GM20431 (cell line): ENCODE measurements at regions not wholly inside any gene's neighbourhood (a gene's known extent, or its start where the extent isn't known, plus 50 kb on each side); places are given as distances from the start of the nearest gene placed in this dataset.
"Not testable (repeated sequence)": the region's sequence is repeated elsewhere in the genome, so short reads cannot be mapped to it uniquely, and the experiment has no call there.

Experiments
- in situ Hi-C: fragments of 300-500 bp; cut with MseI, MboI; formaldehyde crosslinking; loops from one replicate; pipeline ENCODE4 v1.15.0; 2020; ENCODE audit warnings: low sequenced_read_pairs; ENCODE audit not compliant: unreplicated experiment

DNA sequence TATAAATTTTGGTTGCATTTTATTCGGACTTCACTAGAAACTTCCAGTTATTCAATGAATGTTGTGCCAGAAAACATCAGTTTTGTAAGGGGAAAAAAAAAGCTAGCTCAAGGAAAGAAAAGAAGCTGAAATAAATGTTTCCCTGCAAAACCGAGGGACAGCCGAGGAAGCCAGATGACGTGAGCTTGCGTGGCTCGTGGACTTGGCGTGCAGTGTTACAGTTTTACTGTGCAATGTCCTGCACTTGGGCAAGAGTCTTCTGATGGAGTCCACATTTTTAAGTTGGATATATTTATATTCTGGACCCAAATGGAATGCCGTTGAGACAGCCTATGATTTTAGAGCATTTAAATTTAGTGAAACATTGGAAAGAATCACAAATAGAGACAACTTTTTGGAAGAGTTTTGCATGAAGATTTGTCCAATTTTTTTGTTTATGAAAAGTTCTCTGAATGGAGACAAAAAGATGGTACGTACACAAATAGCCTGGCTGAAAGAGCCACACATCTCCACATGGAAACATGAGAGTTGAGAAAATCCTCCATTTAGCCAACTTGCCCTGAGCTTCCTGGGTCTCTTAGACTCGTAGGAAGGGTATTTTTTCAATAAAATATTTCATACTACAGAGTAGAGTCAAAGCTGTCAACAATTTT lies 210.5 kb downstream of the BANP start:
- in situ Hi-C loops, result not testable (repeated sequence)

DNA sequence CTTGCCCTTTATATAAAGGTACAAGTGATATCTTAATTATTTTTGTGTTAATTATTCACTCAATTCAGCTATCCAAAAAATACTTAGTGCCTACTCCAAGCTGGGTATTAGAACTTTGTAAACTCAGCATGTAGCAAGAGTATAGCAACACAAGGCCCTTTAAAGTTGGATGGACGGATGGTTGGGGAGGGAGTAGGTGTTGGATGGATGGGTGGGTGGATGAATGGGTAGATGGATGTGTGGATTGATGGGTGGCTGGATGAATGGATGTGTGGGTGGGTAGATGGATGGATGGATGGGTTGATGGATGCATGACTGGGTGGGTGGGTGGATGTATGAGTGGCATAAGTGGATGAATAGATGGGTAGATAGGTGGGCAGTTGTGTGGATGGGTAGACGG lies 211.5 kb downstream of the BANP start:
- in situ Hi-C loops, result not testable (repeated sequence)

DNA sequence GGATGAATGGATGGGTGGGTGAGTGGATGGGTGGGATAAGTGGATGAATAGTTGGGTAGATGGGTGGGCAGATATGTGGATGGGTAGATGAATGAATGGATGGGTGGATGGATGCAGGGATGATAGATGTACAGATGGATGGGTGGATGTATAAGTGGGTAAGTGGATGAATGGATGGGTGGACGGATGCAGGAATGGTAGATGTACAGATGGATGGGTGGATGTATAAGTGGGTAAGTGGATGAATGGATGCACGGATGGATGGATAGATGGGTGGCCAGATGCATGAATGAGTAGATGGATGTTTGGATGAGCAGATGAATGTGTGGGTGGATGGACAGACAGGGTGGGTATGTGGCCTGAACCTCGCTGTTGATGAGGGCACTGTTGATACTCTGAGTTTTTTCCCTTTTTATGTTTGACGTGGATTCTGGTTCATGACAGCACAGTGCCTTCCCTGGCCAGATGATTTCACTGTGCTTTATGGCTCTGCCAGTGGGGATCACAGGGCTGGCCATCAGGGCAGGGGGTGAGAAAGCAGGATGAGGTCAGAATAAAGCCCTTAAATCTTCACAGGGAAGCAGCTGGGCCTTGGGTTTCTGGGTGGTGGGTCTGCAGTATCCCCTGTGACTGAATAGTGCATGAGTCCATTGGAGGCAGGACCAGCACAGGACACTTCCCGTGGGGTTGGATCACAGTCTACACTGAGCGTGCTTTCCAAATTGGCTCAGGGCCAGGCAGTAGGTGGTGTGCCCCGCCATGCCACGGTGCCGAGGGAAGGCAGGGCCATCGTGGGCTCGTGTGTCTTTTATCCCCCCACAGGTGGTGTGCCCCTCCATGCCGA lies 213.2 kb downstream of the BANP start:
- in situ Hi-C loops, result not testable (repeated sequence)

DNA sequence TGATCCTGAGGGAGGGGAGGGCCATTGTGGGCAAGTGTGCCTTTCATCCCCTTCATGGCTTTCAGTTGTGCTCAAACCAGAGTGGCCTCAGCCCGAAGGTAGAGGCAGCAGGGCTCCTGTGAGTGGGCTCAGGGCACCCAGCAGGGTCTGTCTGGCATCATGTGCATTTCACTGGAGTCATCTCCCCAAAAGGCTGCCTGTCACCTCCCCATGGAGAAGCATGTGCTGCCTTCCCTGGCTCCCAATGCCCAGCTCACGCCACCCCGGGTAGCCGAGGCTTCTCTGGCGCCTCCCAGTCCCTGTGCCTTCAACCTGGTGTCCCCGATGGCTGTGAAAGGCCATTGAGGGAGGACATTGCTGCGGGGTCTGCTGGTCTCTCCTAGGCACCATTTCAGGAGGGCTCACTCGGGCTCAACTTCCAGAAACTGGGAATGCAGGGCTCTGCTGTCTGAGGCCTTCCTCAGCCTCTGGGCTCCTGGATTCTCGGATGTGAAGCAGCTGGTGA lies 213.9 kb downstream of the BANP start:
- in situ Hi-C loops, result not testable (repeated sequence)

DNA sequence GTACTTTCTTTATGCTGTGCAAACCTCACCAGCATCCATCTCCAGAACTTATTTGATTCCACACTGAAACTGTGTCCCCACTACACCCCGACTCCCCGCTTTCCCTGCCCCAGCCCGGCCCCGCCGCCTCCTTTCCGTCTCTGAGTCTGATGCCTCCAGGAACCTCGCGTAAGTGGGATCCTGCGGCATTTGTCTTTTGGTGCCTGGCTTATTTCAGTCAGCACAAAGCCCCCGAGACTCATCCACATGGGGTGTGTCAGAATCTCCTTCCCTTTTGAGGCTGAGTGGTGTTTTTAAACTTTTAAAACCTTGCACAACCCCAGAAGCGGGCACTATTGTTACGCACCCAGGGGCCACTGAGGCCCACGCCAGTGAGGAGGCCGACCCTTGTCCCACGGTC lies 214.4 kb downstream of the BANP start:
- in situ Hi-C loops, result not testable (repeated sequence)

DNA sequence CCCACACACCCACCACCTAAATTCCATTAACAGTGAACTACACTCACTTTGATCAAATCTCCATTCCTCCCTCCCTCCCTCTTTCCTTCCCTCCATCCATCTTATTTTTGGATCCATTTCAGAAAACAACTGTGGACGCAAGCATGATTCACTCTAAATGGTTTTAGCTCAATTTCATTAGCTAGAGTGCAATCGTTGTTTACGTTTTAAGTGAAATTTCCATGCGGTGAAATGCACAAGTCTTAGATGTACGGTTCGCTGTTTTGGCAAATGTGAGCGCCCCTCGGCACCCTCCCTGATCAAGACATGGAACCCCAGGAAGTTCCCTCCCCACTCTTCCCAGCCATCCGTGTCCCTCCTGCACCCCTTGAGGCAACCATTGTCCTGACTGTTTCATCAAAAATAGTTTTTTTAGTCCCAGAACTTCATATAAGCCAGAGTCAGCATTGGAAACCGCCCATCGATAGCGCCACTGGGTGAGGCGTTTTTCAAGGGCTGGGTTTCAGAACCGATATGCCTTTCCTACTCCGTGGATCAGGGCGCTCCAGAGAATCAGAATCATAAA lies 215.1 kb downstream of the BANP start:
- in situ Hi-C loops, result not testable (repeated sequence)

DNA sequence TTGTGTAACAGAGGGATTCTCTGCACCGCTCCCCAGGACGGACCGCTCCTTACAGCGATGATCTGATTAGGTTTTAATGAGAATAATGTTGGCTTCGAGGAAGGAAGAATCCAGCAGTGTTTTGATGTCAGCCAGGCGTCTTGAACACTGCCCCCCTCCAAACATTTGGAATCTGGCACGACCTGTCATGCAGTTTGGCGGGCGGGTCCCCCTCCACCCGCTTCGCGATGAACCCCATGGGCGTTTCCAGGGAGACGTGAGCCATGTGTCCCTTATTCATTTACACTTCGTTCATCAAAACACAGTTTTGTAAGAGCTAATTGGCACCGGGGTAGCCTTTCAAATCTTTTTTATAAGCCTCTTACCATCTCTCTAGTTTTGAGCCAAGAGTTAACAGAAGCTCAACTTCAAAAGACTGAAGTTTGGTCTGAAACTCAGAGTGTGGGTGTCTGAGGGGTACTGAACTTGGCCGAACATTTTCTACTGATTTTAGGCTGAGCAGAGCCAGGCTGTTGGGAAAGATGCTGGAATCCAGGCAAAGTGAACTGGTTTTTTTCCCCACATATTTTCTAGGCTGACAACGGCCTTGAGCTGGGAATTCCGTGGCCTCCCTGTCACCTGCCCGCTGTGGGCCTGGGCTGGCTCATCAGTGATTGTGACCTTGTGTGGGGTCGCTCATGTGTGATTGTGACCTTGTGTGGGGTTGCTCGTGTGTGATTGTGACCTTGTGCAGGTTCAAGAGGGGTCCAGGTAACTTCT lies 214.8 kb upstream of the ZNF469 start:
- in situ Hi-C loops, result not testable (repeated sequence)

DNA sequence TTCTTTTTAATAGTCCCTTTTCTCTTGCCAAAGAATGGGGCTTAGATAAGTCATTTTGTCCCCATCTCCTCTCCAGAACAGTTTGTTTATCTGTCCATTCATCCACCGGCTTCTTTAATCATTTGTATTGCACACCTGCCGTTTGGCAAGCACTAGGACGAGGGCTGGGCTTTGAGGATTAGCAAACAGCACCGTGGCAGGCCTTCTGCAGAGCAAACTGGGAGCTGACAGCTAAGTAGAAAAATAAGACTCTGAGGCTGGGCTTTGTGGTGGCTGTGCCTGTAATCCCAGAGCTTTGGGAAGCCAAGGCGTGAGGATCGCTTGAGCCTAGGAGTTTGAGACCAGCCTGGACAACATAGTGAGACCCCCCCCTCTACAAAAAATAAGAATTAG lies 214.2 kb upstream of the ZNF469 start:
- in situ Hi-C loops, result not testable (repeated sequence)

DNA sequence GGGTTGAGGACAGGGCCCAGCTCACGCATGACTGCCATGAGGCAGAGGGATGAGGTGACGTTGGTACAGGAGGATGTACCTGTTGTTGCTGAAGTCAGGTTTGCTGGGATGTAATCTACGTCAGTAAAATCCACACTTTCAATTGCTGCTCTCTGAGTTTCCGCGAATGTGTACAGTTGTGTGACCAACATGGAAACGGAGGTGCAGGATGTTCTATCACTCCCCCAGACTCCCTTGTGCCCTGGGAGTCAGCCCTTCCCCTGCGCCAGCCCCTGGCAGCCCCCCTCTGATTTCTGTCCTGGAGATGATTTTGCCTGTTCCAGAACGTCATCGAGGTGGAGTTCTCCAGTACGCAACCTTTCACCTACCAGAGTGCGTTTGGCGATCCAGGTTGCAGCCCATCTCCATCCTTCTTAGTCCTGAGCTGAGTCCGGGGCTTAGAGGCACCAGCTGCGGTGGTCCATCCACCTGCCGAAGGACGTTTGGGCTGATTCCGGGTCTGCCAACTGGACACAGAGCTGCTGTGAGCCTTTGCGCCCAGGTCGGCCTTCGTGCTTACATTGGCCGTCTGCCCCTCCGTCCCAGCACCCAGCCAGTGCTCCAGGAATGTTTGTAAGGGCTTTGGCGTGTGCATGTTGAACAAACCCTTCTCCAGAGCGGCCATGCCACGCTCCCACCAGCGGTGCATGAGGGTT lies 213.5 kb upstream of the ZNF469 start:
- in situ Hi-C loops, result not testable (repeated sequence)

DNA sequence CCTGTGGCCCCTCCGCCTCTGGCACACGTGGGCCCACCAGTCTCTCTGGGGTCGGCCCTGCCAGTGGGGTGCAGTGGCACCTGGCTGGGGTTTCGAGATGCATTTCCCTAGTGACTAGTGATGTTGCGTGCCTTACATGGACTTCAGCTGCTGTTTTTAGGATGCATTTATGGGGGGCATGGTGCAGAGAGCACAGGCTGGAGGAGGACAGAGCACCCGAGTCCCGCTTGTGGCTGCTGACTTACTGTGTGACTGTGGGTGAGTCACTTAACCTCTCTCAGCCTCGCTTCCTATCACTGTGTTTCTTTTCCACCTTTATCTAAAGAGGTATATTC lies 213.0 kb upstream of the ZNF469 start:
- in situ Hi-C loops, result not testable (repeated sequence)

DNA sequence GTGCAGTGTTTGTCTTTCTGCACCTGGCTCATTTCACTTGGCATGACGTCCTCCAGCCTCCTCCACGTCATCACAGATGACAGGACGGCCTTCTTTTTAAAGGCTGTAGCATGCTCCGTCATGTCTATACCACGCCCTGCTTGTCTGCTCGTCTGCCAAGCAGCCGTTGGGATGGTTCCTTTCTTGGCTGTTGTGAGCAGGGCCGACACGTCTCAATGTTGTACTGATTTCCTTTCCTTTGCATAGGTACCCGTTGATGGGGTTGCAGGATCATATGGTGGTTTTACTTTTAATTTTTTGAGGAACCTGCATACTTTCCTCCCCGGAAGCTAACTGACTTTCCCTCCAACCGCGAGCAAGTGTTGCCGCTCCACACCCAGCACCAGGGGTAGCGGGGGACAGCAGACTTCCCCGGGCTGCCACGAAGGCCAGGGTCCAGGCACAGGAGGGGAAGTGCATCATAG lies 212.2 kb upstream of the ZNF469 start:
- in situ Hi-C loops, result no loop called here

DNA sequence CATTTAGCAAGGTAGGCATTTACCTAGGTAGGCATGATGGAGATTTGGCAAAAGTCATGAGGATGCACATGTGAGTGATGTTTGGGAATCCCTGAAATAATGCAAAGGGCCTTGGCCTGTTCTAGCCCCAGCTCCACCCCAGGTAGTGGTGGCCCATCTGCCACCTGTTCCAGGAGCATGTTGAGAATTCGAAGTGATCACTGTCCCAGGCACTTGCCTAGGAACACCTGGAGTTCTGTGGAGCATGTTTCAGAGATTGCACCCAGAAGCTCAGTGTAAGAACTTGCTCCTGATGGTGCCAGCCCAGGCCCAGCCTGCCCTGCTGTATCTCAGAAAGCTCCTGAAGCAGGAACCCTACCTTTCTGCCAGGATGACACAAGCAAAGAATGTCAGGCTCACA lies 211.6 kb upstream of the ZNF469 start:
- in situ Hi-C loops, result not testable (repeated sequence)

DNA sequence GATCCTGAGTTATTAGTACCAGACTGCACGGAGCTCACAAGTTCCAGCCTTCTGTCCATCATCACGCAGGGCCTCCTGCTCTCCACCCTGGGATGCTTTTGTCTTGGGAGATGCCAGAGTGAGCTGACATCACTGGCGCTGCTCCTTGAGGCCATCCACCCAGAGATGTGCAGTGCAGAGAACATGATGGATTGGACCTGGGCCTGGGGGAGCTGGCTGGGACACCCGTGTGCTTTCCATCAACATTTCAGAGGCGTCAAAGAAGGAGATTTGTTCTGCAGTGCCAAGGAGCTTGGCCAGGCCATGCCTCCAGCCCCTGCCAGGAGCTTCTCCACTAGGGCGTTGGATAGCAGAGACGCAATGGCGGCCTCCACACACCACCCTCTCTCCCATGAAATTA lies 206.6 kb upstream of the ZNF469 start:
- in situ Hi-C loops, result loop anchor here (25.0 kb wide), 1 partner anchor 236 kb away; no protein-coding TSS in a partner anchor

DNA sequence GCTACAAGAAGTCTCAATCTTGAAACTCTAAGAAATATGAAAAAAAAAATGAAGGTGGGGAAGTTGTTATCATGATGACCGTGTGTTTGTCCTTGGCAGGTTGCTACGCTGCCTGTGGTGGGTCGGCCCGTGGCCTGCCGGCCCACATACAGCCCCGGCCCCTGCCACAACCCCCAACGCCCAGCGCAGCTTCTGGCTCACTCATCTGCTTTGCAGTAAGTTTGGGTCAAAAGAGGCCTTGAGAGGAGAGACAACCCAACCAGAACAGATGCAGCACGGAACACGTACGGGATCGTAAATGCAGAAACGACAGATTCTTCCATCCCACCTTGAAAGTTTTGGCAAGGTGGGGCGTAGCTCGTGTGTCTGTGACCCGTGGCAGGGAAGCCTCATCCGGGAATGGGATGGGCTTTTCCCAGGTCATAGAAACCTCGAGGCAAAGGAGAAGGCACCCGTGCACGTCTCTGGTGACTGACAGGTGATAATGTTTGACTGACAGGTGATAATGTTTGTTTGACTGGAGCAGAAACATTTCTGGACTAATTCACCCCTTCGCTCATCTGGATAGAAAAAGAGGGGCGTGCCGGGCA lies 206.1 kb upstream of the ZNF469 start:
- in situ Hi-C loops, result loop anchor here (25.0 kb wide), 1 partner anchor 236 kb away; no protein-coding TSS in a partner anchor

DNA sequence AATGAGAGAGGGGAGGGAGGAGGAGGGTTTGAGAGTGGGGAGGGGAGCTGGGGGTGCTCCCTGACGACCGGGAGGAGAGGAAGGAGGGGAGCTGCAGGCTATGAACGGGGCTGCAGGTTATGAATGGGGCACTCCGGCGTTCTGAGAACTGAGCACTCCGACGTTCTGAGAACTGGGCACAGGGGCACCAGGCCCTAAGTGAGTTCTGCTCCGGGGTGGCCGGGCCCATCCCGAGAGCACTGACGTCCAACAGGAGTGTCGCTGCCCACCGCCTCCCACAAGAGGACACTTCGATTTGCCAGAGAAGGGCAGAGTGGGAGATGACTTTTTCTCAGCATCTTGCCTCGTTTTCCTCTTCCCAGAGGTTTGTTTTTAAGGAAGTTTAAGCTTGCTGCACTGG lies 204.5 kb upstream of the ZNF469 start:
- in situ Hi-C loops, result loop anchor here (25.0 kb wide), 1 partner anchor 234 kb away; no protein-coding TSS in a partner anchor

DNA sequence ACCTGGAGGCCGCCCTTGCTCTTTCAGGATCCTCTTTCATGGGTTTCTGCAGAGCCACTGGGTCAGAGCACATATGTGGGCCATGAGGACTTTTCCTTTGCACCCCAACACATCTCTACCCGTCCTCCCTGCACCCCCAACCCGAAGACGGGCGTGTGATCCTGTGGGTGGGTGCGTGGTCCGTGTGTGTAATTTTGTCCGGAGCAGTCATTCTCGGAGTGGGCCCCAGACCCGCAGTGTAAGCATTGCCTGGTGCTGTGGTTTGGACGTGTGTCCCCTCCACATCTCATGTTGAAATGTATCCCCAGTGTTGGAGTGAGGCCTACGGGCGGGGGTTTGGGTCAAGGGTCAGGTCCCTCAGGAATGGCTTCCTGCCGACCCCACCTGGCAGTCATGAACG lies 203.9 kb upstream of the ZNF469 start:
- in situ Hi-C loops, result loop anchor here (25.0 kb wide), 1 partner anchor 233 kb away; no protein-coding TSS in a partner anchor

DNA sequence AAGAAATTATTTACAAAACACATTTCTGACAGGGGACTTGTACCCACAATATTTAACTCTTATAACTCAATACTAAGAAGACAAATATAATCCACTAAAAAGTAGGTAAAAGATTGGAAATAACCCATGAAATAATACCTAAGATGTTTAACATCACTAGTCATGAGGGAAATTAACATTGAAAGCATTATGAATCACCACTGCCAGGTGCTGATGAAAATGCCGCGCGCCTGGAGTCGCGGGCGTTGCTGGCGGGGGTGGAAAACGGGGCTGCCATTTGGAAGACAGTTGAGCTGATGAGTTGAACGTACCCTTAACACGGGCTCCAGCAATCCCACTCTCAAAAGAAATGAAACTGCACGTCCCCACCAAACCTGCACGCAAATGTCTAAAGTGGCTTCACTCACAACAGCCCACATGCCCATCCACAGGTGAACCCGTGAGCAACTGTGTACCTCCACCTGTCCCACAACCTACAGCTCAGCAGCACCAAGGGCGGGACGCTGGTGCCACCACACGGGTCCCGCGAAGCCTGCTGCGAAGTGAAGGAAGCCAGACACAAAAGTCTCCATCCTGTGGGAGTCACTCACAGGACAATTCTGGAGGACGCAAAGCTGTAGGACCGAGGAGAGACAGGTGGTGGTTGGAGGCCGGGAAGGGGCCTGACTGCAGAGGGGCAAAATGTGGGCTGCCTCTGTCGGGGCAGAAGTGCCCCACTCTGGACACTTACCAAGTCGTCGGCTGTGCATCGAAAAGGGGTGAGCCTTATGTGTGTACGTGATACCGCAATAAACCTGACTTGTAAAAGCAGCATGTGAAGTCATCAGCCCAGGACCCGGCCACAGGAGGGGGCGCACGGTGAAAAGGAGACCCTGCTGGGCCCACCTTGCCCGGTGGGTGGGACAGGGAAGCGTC lies 199.5 kb upstream of the ZNF469 start:
- in situ Hi-C loops, result loop anchor here (25.0 kb wide), 1 partner anchor 229 kb away; no protein-coding TSS in a partner anchor

DNA sequence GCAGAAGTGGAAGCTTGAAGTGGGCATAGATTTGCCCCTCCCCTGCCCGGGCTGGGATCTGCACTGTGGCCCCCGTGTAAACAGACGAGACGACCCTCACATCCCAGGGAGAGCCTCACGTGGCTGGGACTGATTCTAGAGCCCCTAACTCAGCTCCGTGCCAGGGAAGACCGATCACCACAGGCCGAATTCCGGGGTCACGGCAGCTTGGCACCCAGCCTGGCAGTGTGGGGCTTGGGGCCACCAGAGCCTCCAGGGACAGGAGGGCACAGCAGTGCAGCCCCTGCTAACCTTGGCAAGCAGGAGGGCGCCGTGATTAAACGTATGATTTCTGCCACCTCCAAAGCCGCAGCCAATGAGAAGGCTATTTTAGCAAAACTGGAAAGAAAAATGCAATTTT lies 198.7 kb upstream of the ZNF469 start:
- in situ Hi-C loops, result loop anchor here (25.0 kb wide), 1 partner anchor 228 kb away; no protein-coding TSS in a partner anchor
